WTC11 (cell line): ENCODE measurements at regions not wholly inside any gene's neighbourhood (a gene's known extent, or its start where the extent isn't known, plus 50 kb on each side); places are given as distances from the start of the nearest gene placed in this dataset.

Experiments used
- CTCF ChIP-seq: fragments of 200-600 bp; IDR thresholded peaks from 2 replicates; pipeline ENCODE4 v1.8.0; 2022; ENCODE audit warnings: antibody characterized with exemption
- FOXJ3 ChIP-seq: sonication (generic); formaldehyde crosslinking; IDR thresholded peaks from 2 replicates; pipeline ENCODE4 v1.9.0; 2021; ENCODE audit warnings: missing genetic modification reagents, mild to moderate bottlenecking, borderline replicate concordance
- MAX ChIP-seq: sonication (generic); formaldehyde crosslinking; IDR thresholded peaks from 2 replicates; pipeline ENCODE4 v1.8.0; 2022; ENCODE audit warnings: mild to moderate bottlenecking, missing genetic modification reagents
- PREB ChIP-seq: sonication (generic); formaldehyde crosslinking; IDR thresholded peaks from 2 replicates; pipeline ENCODE4 v1.8.1; 2022; ENCODE audit warnings: mild to moderate bottlenecking, missing genetic modification reagents, moderate library complexity, borderline replicate concordance
- TP53 ChIP-seq: sonication (generic); formaldehyde crosslinking; IDR thresholded peaks from 2 replicates; pipeline ENCODE4 v1.8.1; 2023; ENCODE audit warnings: mild to moderate bottlenecking, missing genetic modification reagents

- no peak for TF ChIP-seq CTCF
- TF ChIP-seq PREB (CRISPR knock-in tag) = no peak
- TF ChIP-seq MAX = no peak
- no peak for TF ChIP-seq TP53 (CRISPR knock-in tag)
- TF ChIP-seq FOXJ3 (CRISPR knock-in tag) = no peak
Observed at GRCh38 chr17:52789829-52790228, 631.3 kb upstream of the CA10 start.
